ENCODE measurements at regions not wholly inside any gene's neighbourhood (a gene's known extent, or its start where the extent isn't known, plus 50 kb on each side); places are given as distances from the start of the nearest gene placed in this dataset.

DNA sequence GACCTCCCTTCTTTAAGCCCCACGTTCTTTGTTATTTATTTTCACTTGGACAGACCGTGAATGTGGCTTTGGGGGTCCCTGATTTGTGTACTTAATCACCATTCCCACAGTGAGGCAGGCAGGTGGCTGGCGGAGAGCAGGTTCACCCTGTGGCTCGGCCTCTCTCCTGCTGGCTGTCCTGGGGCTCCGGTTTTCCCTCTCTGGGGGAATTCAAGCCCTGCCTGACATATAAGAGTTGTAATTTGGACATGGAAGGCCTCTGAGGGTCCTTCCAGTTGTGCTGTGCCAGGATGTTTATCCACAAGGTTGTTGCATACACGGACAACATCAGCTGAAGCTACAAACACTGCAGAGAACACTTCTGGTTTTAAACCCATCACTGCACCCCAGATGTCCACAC lies 824.5 kb downstream of the TBC1D22A start:
- no peak for DNase-seq

GRCh38 chr22:47586038-47586437 lies 823.6 kb downstream of the TBC1D22A start:
- DNase-seq = no peak

DNA sequence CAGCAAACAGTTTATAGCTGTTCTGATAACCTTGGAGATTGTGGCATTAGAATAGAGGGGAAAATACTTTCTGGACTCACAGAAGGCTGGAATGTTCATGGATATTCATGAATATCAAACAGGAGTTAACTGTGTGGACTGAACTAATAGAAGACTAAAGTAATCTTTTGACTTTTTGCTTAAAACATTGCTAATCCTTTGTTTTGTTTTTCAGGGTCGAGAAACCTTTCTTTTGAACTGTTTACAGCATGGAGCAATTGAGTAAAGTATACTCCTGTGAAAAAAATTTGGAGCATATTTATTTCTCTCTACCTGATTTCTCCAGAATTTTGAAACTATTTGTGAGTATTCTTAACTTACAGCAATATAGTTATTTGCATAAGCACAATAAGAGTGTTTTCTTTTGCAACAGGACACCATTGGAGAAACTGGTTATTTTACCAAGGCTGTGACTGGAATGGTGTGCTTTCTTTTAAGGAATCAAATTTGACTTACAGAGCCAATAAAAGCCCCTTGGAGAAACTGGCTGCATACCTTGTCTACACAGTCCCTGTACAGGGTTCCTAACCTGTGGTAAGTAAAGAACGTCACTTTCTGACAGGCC lies 821.6 kb downstream of the TBC1D22A start:
- no peak for DNase-seq

- DNase-seq = no peak
These were observed 819.6 kb downstream of the TBC1D22A start for GRCh38 chr22:47582067-47582466.

- DNase-seq = no peak
These were observed 817.7 kb downstream of the TBC1D22A start for GRCh38 chr22:47580121-47580520.

- no peak for DNase-seq
These were observed 814.5 kb downstream of the TBC1D22A start for GRCh38 chr22:47576908-47577307.

DNA sequence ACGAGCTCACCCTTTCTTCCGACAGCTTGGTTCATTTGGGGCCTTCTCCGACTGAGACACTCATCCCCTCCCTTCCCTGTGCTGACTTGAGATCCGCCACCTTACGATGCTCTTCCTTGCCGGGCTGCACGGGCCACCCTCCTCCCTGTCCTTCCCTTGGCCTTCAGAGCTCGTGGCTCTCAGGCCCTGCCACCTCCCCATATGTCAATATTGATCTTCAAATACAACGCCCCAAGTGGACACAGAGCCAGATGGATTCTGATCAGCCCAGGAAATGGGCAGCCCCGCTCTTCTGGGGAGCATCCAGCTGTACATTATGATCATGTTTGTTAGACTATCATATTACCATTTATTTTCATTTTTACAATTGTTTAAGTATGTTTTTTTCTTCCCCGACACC lies 812.8 kb downstream of the TBC1D22A start:
- DNase-seq = no peak

DNA sequence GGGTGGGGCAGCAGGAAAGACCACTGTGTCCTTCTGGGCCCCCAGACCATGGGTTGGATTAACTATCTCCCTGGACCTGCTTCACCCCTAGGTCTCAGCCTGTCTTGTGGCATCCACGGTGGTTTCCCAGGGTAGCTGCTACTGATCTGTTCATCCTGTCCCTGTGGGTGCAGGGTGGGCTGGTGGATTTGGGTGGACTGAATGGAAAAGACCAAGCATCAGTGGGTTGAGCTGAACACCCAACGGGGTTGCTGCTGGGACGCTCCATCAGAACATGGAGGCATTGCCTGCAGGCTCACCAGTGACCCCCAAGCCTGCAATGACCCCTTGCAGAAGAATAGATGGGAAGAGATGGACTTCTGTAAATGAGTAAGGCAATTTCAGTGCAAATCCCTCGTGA lies 812.1 kb downstream of the TBC1D22A start:
- DNase-seq = no peak

DNA sequence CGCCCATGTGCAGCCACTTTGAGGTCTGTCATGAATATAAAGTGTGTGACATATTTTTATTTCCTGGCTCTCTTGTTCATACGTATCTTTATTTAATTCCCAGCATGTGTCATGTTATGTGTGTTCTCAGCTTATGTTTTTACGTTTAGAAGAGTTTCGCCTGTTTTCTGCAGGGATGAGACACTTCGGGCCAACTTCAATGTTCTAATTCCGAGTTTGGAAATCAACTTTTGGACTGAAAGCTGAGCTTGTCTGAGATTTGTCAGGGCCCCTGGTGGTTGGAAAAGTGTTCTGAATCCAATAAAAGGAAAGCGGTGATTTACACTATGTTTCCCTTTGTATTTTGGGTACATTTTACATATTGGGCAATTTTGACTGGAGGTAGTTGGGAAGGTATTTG lies 810.7 kb downstream of the TBC1D22A start:
- no peak for DNase-seq

GRCh38 chr22:47572443-47572842 lies 810.0 kb downstream of the TBC1D22A start:
- DNase-seq = no peak

DNA sequence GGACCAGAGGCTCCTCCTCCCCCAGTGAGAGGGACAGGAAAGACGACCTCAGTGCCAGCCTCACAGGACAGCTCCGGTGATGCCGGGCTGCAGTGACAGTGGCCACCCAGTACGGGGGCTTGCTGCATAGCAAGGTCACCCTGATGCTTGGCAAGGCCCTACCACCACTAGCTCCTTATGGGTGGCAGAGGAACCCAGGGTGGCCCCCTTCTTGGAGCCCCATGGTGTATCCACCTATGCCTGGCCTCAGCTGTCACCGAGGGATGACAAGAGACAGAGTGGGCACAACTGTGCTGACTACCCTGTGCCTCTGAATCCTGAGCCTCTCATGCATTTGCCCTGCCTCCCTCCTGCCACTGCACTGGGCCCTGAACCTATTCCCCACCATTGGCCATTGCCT lies 809.2 kb downstream of the TBC1D22A start:
- DNase-seq = no peak

GRCh38 chr22:47570851-47571250 lies 808.4 kb downstream of the TBC1D22A start:
- DNase-seq = no peak

- no peak for DNase-seq
These were observed 807.8 kb downstream of the TBC1D22A start for GRCh38 chr22:47570300-47570685.

DNA sequence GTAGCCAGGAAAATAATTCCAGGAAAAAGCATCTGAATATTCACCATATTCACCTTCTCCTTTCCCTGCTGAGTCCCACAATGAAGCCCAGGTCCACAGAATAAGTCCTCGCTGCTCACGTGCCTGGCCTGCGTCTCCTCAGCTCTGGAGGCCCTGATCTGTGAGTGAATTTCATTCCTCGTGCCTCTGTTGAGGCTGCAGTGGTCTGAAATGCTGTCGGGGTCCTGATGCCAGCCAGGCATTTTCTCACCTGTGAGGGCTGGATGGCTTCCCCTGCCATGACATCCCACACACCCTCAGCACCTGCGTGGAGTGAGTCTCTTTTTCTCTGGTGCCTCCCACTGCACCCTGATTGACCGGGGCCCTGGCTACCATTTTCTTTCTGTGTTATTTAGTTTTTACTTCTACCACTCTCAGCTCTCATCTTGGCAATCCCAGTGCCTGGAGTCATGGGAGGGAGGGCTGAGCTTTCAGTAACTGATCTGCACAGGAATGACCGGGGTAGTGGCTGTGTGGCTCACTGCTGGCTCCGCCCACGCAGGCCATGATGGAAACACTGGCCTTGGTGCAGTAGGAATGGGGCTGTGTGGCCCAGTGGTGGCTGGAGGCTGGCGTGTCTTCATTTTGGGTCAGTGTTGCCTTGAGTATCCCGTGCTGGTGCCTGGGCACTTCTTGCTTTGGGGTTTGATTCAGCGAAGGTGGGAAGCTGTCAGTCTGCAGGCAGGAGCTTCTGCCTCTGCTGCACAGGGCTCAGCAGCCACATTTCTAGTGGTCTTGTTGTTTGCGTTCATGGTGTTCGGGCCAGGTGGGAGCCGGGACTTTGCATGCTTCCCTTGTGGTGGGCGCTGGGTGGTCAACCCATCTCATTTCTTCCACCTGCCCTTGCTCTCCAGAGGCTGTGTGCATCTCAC lies 807.2 kb downstream of the TBC1D22A start:
- no peak for DNase-seq

GRCh38 chr22:47568700-47569099 lies 806.2 kb downstream of the TBC1D22A start:
- no peak for DNase-seq

DNA sequence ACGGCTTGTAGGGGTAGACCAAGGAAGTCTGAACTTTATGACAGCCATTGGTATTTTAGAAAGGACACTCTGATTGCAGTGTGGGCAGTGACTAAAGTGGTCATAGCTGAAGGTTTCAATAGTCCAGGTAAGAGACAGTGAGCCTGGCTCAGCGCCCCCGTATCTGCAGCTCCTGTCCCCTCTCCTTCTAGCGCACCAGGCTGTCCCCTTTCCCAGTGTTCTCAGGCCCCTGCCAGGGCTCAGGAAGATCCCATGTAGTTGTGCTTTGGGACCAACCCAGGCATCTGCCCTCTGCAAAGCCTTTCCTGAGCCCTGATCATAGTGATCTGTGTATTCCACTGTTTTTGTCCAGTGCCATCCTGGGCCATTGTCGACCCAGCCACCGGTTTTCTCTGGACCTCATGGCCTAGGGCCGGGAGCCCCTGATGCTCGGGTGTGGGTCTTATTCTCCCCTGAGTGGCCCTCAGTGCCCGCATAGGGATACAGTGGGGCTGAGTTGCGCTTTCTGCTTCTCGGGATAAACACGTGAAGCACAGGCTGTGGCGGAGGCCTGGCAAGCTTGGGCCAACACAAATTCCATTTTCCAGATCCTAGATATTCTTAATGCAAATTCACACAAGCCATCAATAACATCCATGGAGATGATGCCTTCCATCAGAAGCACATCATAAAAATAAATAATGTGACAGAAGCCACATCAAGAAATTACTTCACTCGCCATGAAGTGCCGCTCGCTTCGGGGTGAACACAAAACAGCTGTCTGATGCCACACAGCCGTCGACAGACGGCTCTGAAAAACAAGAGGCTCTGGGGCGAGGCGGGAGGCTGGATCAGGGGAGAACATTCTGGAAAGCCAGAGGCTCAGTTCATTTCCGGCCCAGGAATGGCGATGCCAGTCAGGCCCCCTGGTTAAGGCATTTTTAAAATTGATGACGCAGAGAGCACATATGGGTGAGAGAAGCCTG lies 805.0 kb downstream of the TBC1D22A start:
- no peak for DNase-seq

- DNase-seq = no peak
These were observed 804.0 kb downstream of the TBC1D22A start for GRCh38 chr22:47566491-47566890.

GRCh38 chr22:47565607-47566006 lies 803.2 kb downstream of the TBC1D22A start:
- DNase-seq = no peak

DNA sequence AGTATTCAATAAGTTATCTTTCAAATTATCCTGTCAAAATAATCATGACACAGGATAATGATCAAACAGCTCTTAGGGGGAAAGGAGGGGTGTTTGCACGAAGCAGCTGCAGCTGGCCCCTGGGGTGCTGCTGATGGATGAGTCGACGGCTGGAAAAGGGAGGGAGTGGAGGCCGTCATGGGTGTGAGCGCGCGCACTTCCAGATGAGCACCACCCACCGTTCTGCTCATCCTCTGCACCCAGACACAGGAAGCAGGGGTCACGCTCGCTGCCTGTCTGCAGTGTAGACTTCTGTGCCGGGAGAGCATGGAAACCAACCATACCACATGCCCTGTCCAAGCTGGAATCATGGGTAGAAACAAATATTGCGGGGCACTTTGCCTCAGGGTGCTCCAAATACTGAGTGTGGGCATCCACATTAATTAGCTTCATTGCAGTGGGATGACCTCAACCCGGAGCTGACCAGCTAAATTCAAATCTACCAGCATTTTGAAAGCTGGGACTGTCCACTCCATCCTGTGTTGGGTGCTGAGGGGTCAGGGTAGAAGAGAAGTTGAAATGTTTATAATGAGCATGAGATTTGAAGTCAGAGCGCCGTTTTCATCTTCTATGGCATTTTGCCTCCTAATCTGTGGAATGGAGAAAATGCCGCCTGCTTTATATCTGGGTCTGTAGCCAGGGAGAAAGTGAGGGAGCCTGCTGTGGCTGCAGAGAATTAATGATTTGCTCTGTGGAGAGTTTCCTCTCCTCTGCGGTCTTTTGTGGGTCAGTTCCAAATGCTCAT lies 802.4 kb downstream of the TBC1D22A start:
- DNase-seq = no peak

DNA sequence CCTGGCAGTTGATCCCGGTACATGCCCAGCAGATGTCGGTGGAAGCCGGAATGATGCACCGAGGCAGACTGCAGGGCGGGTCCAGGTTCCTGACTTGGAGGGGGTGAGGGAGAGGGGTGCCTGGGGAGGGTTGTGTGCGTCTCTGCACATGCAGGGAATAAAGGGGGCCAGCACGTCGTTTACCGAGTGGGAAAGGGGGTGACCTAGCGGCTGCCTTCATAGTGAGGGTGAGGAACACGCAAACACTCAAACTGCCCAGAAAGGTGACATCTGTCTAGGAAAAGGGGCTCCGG lies 801.7 kb downstream of the TBC1D22A start:
- DNase-seq = no peak

- no peak for DNase-seq
These were observed 801.1 kb downstream of the TBC1D22A start for GRCh38 chr22:47563406-47564157.

GRCh38 chr22:47561766-47562165 lies 799.3 kb downstream of the TBC1D22A start:
- no peak for DNase-seq
